DOHH2 (cell line): ENCODE measurements at regions not wholly inside any gene's neighbourhood (a gene's known extent, or its start where the extent isn't known, plus 50 kb on each side); places are given as distances from the start of the nearest gene placed in this dataset.

ENCODE experiments used
- H3F3A ChIP-seq: fragments of 200-600 bp; sonication (generic), shearing (Covaris generic); 2 replicates; pipeline ENCODE4 v1.6.0; 2016; ENCODE audit warnings: antibody characterized with exemption, mild to moderate bottlenecking; ENCODE audit not compliant: control insufficient read depth, insufficient read depth
- H3K27ac ChIP-seq: fragments of 200-600 bp; sonication (generic); 2 replicates; pipeline ENCODE4 v1.5.1; 2014; ENCODE audit warnings: low read depth, mild to moderate bottlenecking, low read length, moderate library complexity
- H3K27me3 ChIP-seq: fragments of 200-600 bp; sonication (generic); 2 replicates; pipeline ENCODE4 v1.6.1; 2014; ENCODE audit warnings: mild to moderate bottlenecking, low read length, mixed read lengths; ENCODE audit not compliant: control insufficient read depth
- H3K36me3 ChIP-seq: fragments of 200-600 bp; sonication (generic); 2 replicates; pipeline ENCODE4 v1.6.1; 2014; ENCODE audit warnings: mild to moderate bottlenecking, low read length, moderate library complexity, mixed read lengths; ENCODE audit not compliant: control insufficient read depth
- H3K4me1 ChIP-seq: fragments of 200-600 bp; sonication (generic); 2 replicates; pipeline ENCODE4 v1.6.1; 2014; ENCODE audit warnings: mild to moderate bottlenecking, low read length, mixed read lengths; ENCODE audit not compliant: control insufficient read depth
- H3K4me2 ChIP-seq: fragments of 200-600 bp; sonication (generic); 2 replicates; pipeline ENCODE4 v1.6.0; 2014; ENCODE audit warnings: mild to moderate bottlenecking, low read length, moderate library complexity
- H3K4me3 ChIP-seq: fragments of 200-600 bp; sonication (generic); 2 replicates; pipeline ENCODE4 v1.5.1; 2014; ENCODE audit warnings: mild to moderate bottlenecking, low read length, mixed read lengths
- H3K79me2 ChIP-seq: fragments of 200-600 bp; sonication (generic); 2 replicates; pipeline ENCODE4 v1.6.1; 2014; ENCODE audit warnings: mild to moderate bottlenecking, low read length, mixed read lengths; ENCODE audit not compliant: control insufficient read depth
- H3K9me2 ChIP-seq: fragments of 200-600 bp; sonication (generic); replicated peaks from 2 replicates; pipeline ENCODE4 v1.6.1; 2014; ENCODE audit warnings: mild to moderate bottlenecking, low read length, mixed read lengths; ENCODE audit not compliant: control insufficient read depth
- H3K9me3 ChIP-seq: fragments of 200-600 bp; sonication (generic); 2 replicates; pipeline ENCODE4 v1.6.1; 2014; ENCODE audit warnings: antibody characterized with exemption, low read length, mixed read lengths; ENCODE audit not compliant: control insufficient read depth, insufficient read depth
- H4K20me1 ChIP-seq: fragments of 200-600 bp; sonication (generic); 2 replicates; pipeline ENCODE4 v1.6.0; 2014; ENCODE audit warnings: low read depth, mild to moderate bottlenecking, antibody characterized with exemption, low read length, moderate library complexity; ENCODE audit not compliant: control insufficient read depth, insufficient read depth
- EZH2phosphoT487 ChIP-seq: fragments of 200-600 bp; sonication (generic); IDR thresholded peaks from 2 replicates; pipeline ENCODE4 v1.6.1; 2017; ENCODE audit warnings: borderline replicate concordance, mild to moderate bottlenecking, antibody characterized with exemption, low read length, moderate library complexity, mixed read lengths
- TF ChIP-seq, protein P1 (sequence below): fragments of 200-600 bp; sonication (generic); IDR thresholded peaks from one replicate; pipeline ENCODE4 v1.5.1; 2014; ENCODE audit warnings: antibody characterized with exemption, mild to moderate bottlenecking, low read depth, low read length; ENCODE audit not compliant: poor library complexity, severe bottlenecking

DNA sequence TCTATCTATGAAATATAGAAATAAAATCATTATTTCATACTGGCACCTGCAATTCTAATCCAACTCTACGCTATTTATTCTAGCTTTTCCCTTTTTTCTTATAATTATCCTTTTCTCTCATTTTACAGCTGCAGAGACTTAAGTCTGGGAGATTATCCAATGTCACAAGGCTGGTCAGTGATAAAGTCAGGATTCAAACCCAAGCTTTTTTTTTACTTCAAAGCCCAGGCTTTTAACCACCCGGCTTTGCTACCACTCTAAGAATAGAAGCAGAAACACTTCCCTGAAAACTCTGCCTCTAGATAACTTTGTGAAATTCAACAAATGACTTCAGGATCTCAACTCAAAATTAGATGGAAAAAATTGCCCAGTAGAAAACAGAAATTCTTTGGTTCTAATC lies 552.5 kb downstream of the IPMK start:
- Histone ChIP-seq H3K4me3 (no peak overlapping the region), H3K9me3 (no peaks in the 10 kb centered on the region), H4K20me1 (no peaks in the 10 kb centered on the region), H3K36me3 (no peaks in the 10 kb centered on the region), H3K4me2 (no peak overlapping the region), H3K79me2 (no peaks in the 10 kb centered on the region), H3K4me1 (no peaks in the 10 kb centered on the region), H3K9me2 (no peaks in the 10 kb centered on the region), H3K27me3 (no peaks in the 10 kb centered on the region), H3K27ac (no peak overlapping the region), H3F3A (no peaks in the 10 kb centered on the region)
- TF ChIP-seq, protein P1, sequence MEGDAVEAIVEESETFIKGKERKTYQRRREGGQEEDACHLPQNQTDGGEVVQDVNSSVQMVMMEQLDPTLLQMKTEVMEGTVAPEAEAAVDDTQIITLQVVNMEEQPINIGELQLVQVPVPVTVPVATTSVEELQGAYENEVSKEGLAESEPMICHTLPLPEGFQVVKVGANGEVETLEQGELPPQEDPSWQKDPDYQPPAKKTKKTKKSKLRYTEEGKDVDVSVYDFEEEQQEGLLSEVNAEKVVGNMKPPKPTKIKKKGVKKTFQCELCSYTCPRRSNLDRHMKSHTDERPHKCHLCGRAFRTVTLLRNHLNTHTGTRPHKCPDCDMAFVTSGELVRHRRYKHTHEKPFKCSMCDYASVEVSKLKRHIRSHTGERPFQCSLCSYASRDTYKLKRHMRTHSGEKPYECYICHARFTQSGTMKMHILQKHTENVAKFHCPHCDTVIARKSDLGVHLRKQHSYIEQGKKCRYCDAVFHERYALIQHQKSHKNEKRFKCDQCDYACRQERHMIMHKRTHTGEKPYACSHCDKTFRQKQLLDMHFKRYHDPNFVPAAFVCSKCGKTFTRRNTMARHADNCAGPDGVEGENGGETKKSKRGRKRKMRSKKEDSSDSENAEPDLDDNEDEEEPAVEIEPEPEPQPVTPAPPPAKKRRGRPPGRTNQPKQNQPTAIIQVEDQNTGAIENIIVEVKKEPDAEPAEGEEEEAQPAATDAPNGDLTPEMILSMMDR: no peak
- no peak for TF ChIP-seq EZH2phosphoT487

DNA sequence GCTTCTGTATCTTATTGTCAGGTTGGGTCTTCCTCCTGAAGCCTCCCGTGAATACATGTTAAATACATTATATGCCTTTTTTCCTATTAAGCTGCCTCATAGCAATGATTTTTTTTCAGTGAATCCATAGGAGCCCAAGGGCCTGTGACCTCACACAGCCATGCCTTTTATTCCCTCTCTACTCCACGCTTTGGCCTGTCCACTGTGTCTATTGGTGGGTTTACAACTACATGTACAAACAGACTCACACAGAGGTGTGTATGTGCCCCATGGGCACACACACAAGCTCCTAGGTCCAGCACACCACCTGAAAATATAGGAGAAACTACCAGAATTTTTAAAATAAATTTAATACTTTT lies 560.4 kb downstream of the IPMK start:
- Histone ChIP-seq H3F3A (no peaks in the 10 kb centered on the region), H4K20me1 (no peaks in the 10 kb centered on the region), H3K9me3 (no peaks in the 10 kb centered on the region), H3K27me3 (no peaks in the 10 kb centered on the region), H3K79me2 (no peaks in the 10 kb centered on the region), H3K27ac (no peak overlapping the region), H3K4me1 (no peaks in the 10 kb centered on the region), H3K9me2 (no peaks in the 10 kb centered on the region), H3K4me2 (no peak overlapping the region), H3K4me3 (no peak overlapping the region), H3K36me3 (no peaks in the 10 kb centered on the region)
- no peak for TF ChIP-seq EZH2phosphoT487
- TF ChIP-seq, protein P1: no peak

DNA sequence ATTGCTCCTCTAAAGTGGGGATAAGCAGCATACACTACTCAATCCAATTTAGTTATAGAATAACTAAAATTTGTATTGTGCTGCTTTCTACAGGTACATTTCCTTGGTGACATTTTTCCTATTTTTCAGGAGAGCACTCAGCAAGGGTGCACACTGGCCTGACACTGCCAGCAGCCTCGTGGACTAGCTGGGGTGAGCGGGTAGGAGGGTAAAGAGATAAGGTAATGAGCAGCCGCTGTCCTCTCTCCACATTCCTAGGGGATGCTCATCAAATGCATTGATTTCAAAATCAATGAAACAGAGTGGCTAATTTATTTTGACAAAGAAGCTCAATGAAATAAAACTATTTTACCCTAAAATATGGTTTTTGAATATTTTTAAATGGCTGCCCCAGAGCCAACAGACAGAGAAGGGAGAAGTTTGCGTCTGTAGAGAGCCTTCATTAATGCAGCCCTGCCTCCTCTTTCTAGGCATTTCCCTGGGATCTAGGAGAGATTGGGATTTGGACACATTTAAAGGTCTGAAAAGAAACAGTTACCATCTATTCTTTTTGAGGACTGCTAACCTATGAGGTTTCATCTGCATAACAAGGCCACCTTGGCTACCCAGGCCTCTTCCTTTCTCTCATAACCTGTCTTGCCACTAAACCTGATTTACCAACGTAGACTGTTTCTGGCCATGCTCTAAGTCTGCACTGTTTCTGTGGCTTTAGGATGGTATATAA lies 561.0 kb downstream of the IPMK start:
- Histone ChIP-seq H3K4me3 (no peak overlapping the region), H4K20me1 (no peaks in the 10 kb centered on the region), H3F3A (no peaks in the 10 kb centered on the region), H3K79me2 (no peaks in the 10 kb centered on the region), H3K27ac (no peak overlapping the region), H3K4me2 (no peak overlapping the region), H3K9me3 (no peaks in the 10 kb centered on the region), H3K9me2 (no peaks in the 10 kb centered on the region), H3K4me1 (no peaks in the 10 kb centered on the region), H3K27me3 (no peaks in the 10 kb centered on the region), H3K36me3 (no peaks in the 10 kb centered on the region)
- TF ChIP-seq EZH2phosphoT487: no peak
- TF ChIP-seq, protein P1: no peak
